A673 (cell line): ENCODE measurements at regions not wholly inside any gene's neighbourhood (a gene's known extent, or its start where the extent isn't known, plus 50 kb on each side); places are given as distances from the start of the nearest gene placed in this dataset.

Source experiments
- EZH2 ChIP-seq: fragments of 200-600 bp; sonication (generic); IDR thresholded peaks from 2 replicates; pipeline ENCODE4 v1.6.1; 2017; ENCODE audit warnings: borderline replicate concordance, low read depth, mild to moderate bottlenecking, mixed read lengths, antibody characterized with exemption, low read length; ENCODE audit not compliant: poor library complexity, severe bottlenecking
- TF ChIP-seq, protein P1 (sequence below): fragments of 300-800, 200-600 bp; sonication (generic); conservative IDR thresholded peaks from 2 replicates; pipeline ENCODE4 v1.5.1; 2017; ENCODE audit warnings: low read depth, mild to moderate bottlenecking, antibody characterized with exemption, low read length, moderate library complexity, mixed read lengths

DNA sequence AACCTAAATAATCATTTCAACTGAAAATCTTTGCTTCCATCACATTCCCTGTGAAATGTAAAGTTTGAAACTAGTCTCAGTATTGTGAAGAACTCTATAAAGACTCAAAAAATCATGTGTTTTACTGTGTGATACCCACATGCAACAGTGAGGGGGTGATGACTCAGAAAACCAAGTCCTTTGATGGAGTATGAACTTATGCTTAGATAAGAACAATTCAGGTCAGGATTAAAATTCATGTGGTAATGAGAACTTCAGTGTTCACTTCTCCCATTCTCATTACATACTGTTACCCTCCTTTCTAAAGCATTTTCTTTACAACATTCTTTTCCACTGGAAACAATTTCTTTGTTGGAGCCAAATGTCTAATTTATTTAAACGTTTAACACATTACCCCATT is 360.2 kb downstream of the FSIP2 start:
- TF ChIP-seq, protein P1, sequence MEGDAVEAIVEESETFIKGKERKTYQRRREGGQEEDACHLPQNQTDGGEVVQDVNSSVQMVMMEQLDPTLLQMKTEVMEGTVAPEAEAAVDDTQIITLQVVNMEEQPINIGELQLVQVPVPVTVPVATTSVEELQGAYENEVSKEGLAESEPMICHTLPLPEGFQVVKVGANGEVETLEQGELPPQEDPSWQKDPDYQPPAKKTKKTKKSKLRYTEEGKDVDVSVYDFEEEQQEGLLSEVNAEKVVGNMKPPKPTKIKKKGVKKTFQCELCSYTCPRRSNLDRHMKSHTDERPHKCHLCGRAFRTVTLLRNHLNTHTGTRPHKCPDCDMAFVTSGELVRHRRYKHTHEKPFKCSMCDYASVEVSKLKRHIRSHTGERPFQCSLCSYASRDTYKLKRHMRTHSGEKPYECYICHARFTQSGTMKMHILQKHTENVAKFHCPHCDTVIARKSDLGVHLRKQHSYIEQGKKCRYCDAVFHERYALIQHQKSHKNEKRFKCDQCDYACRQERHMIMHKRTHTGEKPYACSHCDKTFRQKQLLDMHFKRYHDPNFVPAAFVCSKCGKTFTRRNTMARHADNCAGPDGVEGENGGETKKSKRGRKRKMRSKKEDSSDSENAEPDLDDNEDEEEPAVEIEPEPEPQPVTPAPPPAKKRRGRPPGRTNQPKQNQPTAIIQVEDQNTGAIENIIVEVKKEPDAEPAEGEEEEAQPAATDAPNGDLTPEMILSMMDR: no peak
- TF ChIP-seq EZH2: no peak
